Glomerular endothelial cell (primary cell): ENCODE measurements at regions not wholly inside any gene's neighbourhood (a gene's known extent, or its start where the extent isn't known, plus 50 kb on each side); places are given as distances from the start of the nearest gene placed in this dataset.
"Not testable (repeated sequence)": the region's sequence is repeated elsewhere in the genome, so short reads cannot be mapped to it uniquely, and the experiment has no call there.

Source experiments
- DNase-seq: peaks from one replicate; pipeline ENCODE4 v3.0.0-alpha.2; 2011; ENCODE audit warnings: low read depth, low spot score; ENCODE audit errors: extremely low read depth

GRCh38 chr3:43838009-43838758, 147.4 kb downstream of the ABHD5 start:
- no peak for DNase-seq

GRCh38 chr3:43838877-43839276, 148.1 kb downstream of the ABHD5 start:
- no peak for DNase-seq

- no peak for DNase-seq
These were observed 152.6 kb downstream of the ABHD5 start for GRCh38 chr3:43843386-43843785.

- DNase-seq: no peak
These were observed 154.0 kb downstream of the ABHD5 start for GRCh38 chr3:43844757-43845156.

- DNase-seq: not testable (repeated sequence)
These were observed 154.8 kb downstream of the ABHD5 start for GRCh38 chr3:43845553-43845952.

GRCh38 chr3:43852066-43852465, 161.3 kb downstream of the ABHD5 start:
- DNase-seq: no peak

- DNase-seq: no peak
These were observed 163.5 kb downstream of the ABHD5 start for GRCh38 chr3:43854283-43854682.

- DNase-seq: no peak
These were observed 164.2 kb downstream of the ABHD5 start for GRCh38 chr3:43854916-43855315.

GRCh38 chr3:43855674-43856299, 165.0 kb downstream of the ABHD5 start:
- no peak for DNase-seq

- no peak for DNase-seq
These were observed 165.6 kb downstream of the ABHD5 start for GRCh38 chr3:43856351-43856750.

GRCh38 chr3:43856761-43857160, 166.0 kb downstream of the ABHD5 start:
- no peak for DNase-seq

- DNase-seq: no peak
These were observed 166.9 kb downstream of the ABHD5 start for GRCh38 chr3:43857361-43858293.

GRCh38 chr3:43858294-43858701, 167.6 kb downstream of the ABHD5 start:
- no peak for DNase-seq

GRCh38 chr3:43859766-43860165, 169.0 kb downstream of the ABHD5 start:
- no peak for DNase-seq

- no peak for DNase-seq
These were observed 170.9 kb downstream of the ABHD5 start for GRCh38 chr3:43861635-43862034.

GRCh38 chr3:43862470-43862869, 171.7 kb downstream of the ABHD5 start:
- DNase-seq: no peak

GRCh38 chr3:43862992-43863805, 172.5 kb downstream of the ABHD5 start:
- DNase-seq: no peak

GRCh38 chr3:43863966-43864933, 173.5 kb downstream of the ABHD5 start:
- no peak for DNase-seq

- no peak for DNase-seq
These were observed 174.6 kb downstream of the ABHD5 start for GRCh38 chr3:43865351-43865750.
